ENCODE measurements at regions not wholly inside any gene's neighbourhood (a gene's known extent, or its start where the extent isn't known, plus 50 kb on each side); places are given as distances from the start of the nearest gene placed in this dataset.

DNA sequence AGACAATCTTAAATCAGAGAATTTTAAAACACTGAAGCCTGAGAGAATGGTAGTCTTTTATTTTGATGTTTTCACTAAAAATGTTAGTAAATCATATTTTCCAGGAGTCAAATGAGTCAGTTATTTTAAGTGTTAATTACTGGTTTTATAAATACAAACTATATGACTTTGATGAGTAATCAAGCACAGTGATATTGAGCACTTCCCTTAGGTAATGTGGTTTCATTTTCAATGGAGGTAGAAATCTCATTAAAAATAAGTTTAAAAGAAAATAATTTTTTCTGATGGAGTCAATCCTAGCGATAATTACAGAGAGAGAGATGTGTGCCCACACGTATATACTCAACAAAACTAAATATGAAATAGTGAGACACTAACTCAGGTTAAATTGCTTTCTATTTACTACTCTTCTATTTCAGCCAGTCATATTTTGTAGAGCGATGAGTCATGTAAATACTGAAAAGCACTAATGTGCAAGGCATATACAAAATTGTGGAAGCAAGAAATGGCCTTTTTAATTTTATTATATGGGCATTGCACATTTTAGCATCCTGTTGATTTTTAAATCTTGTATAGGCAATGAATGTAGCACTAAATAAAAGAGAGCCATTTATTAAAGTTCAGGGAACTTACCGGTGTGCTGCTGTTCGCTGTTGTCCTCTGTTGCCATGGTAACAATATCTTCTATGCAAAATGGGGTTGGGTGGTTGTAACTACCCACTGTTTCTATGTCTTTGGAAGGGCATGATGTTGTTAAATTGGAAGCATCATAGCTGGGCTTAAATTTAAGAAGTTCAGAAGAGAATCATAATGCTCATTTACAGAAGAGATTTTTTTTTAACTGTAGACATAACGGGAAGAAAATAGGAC is 513.7 kb downstream of the TLL1 start:
- Histone ChIP-seq H3K27ac (no peak overlapping the region), H3K9me3 (no peaks in the 10 kb centered on the region), H3K4me1 (no peaks in the 10 kb centered on the region), H3K36me3 (no peaks in the 10 kb centered on the region), H3K27me3 (no peaks in the 10 kb centered on the region), H3K4me3 (no peak overlapping the region)
- 72 to 73% methylated on average over 6 of the region's 6 CpGs for WGBS, 2 donors (ENCODE audit: low coverage in 1 of 2)
- DNase-seq, result no peak
- in situ Hi-C loops (cut with MboI; ENCODE audit: low pct_ligation_motif_present in 1 of 4, low pct_unique_long_range_greater_than_20kb in 1 of 4, low sequenced_read_pairs in 3 of 4) (no loop called here), intact Hi-C loops (cut with DNase I; ENCODE audit: low total_unique reads) (no loop called here)
- TF ChIP-seq EP300 (IDR thresholded peaks at IDR 0.05; ENCODE audit: low read depth), result no peak
- TF ChIP-seq, protein P1, sequence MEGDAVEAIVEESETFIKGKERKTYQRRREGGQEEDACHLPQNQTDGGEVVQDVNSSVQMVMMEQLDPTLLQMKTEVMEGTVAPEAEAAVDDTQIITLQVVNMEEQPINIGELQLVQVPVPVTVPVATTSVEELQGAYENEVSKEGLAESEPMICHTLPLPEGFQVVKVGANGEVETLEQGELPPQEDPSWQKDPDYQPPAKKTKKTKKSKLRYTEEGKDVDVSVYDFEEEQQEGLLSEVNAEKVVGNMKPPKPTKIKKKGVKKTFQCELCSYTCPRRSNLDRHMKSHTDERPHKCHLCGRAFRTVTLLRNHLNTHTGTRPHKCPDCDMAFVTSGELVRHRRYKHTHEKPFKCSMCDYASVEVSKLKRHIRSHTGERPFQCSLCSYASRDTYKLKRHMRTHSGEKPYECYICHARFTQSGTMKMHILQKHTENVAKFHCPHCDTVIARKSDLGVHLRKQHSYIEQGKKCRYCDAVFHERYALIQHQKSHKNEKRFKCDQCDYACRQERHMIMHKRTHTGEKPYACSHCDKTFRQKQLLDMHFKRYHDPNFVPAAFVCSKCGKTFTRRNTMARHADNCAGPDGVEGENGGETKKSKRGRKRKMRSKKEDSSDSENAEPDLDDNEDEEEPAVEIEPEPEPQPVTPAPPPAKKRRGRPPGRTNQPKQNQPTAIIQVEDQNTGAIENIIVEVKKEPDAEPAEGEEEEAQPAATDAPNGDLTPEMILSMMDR (IDR thresholded peaks at IDR 0.05), result no peak
- no peak for TF ChIP-seq POLR2A (IDR thresholded peaks at IDR 0.05)
- TF ChIP-seq POLR2AphosphoS5 (IDR thresholded peaks at IDR 0.05), result no peak

DNA sequence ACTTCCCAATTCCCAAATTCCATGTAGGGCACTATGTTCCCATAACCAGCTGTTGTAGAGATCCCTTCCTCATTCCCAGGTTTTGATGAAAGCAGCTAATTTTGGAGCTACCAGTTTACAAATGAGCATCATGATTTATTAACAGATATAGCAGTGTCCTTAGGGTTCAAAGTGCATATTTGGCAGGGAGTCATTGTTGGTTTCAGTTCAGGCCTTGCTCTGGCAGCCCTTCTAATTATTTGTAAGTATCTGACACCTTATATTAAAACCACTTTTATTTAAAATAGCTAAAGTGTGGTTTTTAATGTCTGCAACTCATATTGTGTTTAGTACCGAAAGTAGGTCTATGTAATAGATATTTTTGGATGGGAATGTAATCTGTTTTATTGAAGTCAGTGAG is 518.5 kb downstream of the TLL1 start:
- Histone ChIP-seq H3K27me3 (no peaks in the 10 kb centered on the region), H3K4me1 (no peaks in the 10 kb centered on the region), H3K27ac (no peak overlapping the region), H3K9me3 (no peaks in the 10 kb centered on the region), H3K36me3 (no peaks in the 10 kb centered on the region), H3K4me3 (no peak overlapping the region)
- in situ Hi-C loops (cut with MboI; ENCODE audit: low pct_ligation_motif_present in 1 of 4, low pct_unique_long_range_greater_than_20kb in 1 of 4, low sequenced_read_pairs in 3 of 4), result no loop called here
- TF ChIP-seq EP300 (IDR thresholded peaks at IDR 0.05; ENCODE audit: low read depth), result no peak
- no peak for TF ChIP-seq POLR2AphosphoS5 (IDR thresholded peaks at IDR 0.05)
- TF ChIP-seq, protein P1 (IDR thresholded peaks at IDR 0.05), result no peak
- TF ChIP-seq POLR2A (IDR thresholded peaks at IDR 0.05), result no peak
- intact Hi-C loops (cut with DNase I; ENCODE audit: low total_unique reads), result no loop called here
- 60 to 72% methylated on average over 1 of the region's 1 CpG for WGBS, 2 donors (ENCODE audit: low coverage in 1 of 2)
- no peak for DNase-seq

DNA sequence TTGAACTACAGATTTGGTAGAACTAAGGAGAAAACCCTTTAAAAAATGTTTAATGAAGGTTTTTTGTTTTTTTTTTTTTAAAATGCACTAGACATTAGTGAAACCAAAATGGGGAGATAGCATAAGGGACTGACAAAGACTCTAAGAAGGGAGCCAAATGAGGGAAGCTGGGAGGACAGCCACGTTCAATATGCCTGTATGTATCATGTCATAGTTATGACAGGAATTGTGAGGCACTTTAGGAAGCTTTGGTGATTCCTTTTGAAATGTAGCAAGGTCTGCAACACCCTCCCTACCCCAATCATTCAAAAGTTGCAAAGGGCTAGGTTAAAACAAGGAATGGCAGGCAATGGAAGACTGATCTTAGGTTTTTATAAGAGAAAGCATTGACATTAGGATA is 526.0 kb downstream of the TLL1 start:
- Histone ChIP-seq H3K9me3 (no peaks in the 10 kb centered on the region), H3K4me3 (no peak overlapping the region), H3K27me3 (no peaks in the 10 kb centered on the region), H3K36me3 (no peaks in the 10 kb centered on the region), H3K27ac (no peak overlapping the region), H3K4me1 (no peaks in the 10 kb centered on the region)
- no peak for DNase-seq
- TF ChIP-seq, protein P1 (IDR thresholded peaks at IDR 0.05), result no peak
- TF ChIP-seq EP300 (IDR thresholded peaks at IDR 0.05; ENCODE audit: low read depth), result no peak
- no peak for TF ChIP-seq POLR2A (IDR thresholded peaks at IDR 0.05)
- TF ChIP-seq POLR2AphosphoS5 (IDR thresholded peaks at IDR 0.05), result no peak
- 45 to 63% methylated on average over 1 of the region's 1 CpG for WGBS, 2 donors (ENCODE audit: low coverage in 1 of 2)
- intact Hi-C loops (cut with DNase I; ENCODE audit: low total_unique reads) (no loop called here), in situ Hi-C loops (cut with MboI; ENCODE audit: low pct_ligation_motif_present in 1 of 4, low pct_unique_long_range_greater_than_20kb in 1 of 4, low sequenced_read_pairs in 3 of 4) (no loop called here)

DNA sequence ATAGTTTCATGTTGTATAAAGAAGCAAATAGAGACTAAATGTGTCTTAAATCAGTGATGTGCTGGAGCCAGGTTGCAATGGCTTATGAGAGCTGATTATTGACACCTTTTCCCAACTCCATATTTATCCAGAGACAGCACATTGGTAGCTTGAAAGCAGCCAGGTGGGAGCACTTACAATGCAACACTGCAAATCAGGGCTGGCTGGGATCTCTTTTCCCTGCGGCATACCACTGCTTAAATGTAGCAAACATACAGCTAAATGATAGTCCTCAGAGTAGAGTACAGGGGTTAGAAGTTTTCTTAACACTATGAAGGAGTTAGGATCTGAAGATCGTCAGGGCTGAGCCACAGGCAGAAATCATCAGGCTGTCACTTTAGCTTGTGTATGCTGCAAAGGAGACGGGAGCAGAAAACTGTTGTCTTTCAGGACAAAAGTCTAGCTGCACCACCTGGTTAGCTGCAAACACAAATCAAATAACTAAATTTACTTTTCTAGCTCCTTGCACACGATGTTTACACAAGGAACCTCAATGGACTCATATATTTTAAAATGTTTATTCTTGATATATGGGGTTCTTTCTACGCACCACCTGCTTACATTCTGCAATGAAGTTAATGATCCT is 527.3 kb downstream of the TLL1 start:
- no peak overlapping the region for H3K4me3 ChIP-seq
- no peaks in the 10 kb centered on the region for H3K9me3 ChIP-seq
- no peaks in the 10 kb centered on the region for H3K36me3 ChIP-seq
- H3K27me3 ChIP-seq, result no peaks in the 10 kb centered on the region
- intact Hi-C loops (cut with DNase I; ENCODE audit: low total_unique reads) (no loop called here), in situ Hi-C loops (cut with MboI; ENCODE audit: low pct_ligation_motif_present in 1 of 4, low pct_unique_long_range_greater_than_20kb in 1 of 4, low sequenced_read_pairs in 3 of 4) (no loop called here)
- no peak for DNase-seq
- 10 to 32% methylated on average over 5 of the region's 5 CpGs for WGBS, 2 donors (ENCODE audit: low coverage in 1 of 2)
- no peaks in the 10 kb centered on the region for H3K4me1 ChIP-seq
- H3K27ac ChIP-seq, result no peak overlapping the region
- TF ChIP-seq POLR2AphosphoS5 (IDR thresholded peaks at IDR 0.05) (no peak), EP300 (IDR thresholded peaks at IDR 0.05; ENCODE audit: low read depth) (no peak), POLR2A (IDR thresholded peaks at IDR 0.05) (no peak)
- TF ChIP-seq, protein P1 (IDR thresholded peaks at IDR 0.05), result no peak
